GM18520 (cell line): ENCODE measurements at regions not wholly inside any gene's neighbourhood (a gene's known extent, or its start where the extent isn't known, plus 50 kb on each side); places are given as distances from the start of the nearest gene placed in this dataset.

Experiments used
- ATAC-seq: cut with Tn5 transposase; IDR thresholded peaks from one replicate; pipeline ENCODE4 v1.9.1; 2021; ENCODE audit not compliant: unreplicated experiment

- no peak for ATAC-seq
These were observed 130.6 kb upstream of the SVIL start for GRCh38 chr10:29765330-29765729.

- no peak for ATAC-seq
These were observed 128.6 kb upstream of the SVIL start for GRCh38 chr10:29763396-29763795.

GRCh38 chr10:29761916-29762315 is 127.1 kb upstream of the SVIL start:
- ATAC-seq = no peak

GRCh38 chr10:29760138-29760900 is 125.5 kb upstream of the SVIL start:
- no peak for ATAC-seq

GRCh38 chr10:29757551-29758297 is 123.0 kb upstream of the SVIL start:
- ATAC-seq = no peak

GRCh38 chr10:29756451-29756850 is 121.7 kb upstream of the SVIL start:
- ATAC-seq = no peak

- ATAC-seq = no peak
These were observed 118.5 kb upstream of the SVIL start for GRCh38 chr10:29753283-29753682.

GRCh38 chr10:29751684-29752083 is 116.9 kb upstream of the SVIL start:
- ATAC-seq = no peak

GRCh38 chr10:29751240-29751639 is 116.5 kb upstream of the SVIL start:
- no peak for ATAC-seq

GRCh38 chr10:29749150-29749549 is 114.4 kb upstream of the SVIL start:
- ATAC-seq = no peak

GRCh38 chr10:29748109-29748650 is 113.4 kb upstream of the SVIL start:
- ATAC-seq = no peak

- no peak for ATAC-seq
These were observed 111.5 kb upstream of the SVIL start for GRCh38 chr10:29746080-29746797.

- ATAC-seq = no peak
These were observed 106.3 kb upstream of the SVIL start for GRCh38 chr10:29740981-29741545.

GRCh38 chr10:29738341-29738740 is 103.6 kb upstream of the SVIL start:
- no peak for ATAC-seq

GRCh38 chr10:29737074-29737593 is 102.4 kb upstream of the SVIL start:
- no peak for ATAC-seq

GRCh38 chr10:29736366-29737073 is 101.7 kb upstream of the SVIL start:
- no peak for ATAC-seq

GRCh38 chr10:29735628-29736365 is 101.0 kb upstream of the SVIL start:
- peak; percentile 50 for ATAC-seq

GRCh38 chr10:29734962-29735627 is 100.3 kb upstream of the SVIL start:
- peak; percentile 21 for ATAC-seq

GRCh38 chr10:29734640-29734961 is 99.8 kb upstream of the SVIL start:
- no peak for ATAC-seq
